GM21576 (cell line): ENCODE measurements at regions not wholly inside any gene's neighbourhood (a gene's known extent, or its start where the extent isn't known, plus 50 kb on each side); places are given as distances from the start of the nearest gene placed in this dataset.

Experiments
- ATAC-seq: cut with Tn5 transposase; IDR thresholded peaks from one replicate; pipeline ENCODE4 v1.9.1; 2021; ENCODE audit warnings: mild to moderate bottlenecking, moderate library complexity; ENCODE audit not compliant: unreplicated experiment

DNA sequence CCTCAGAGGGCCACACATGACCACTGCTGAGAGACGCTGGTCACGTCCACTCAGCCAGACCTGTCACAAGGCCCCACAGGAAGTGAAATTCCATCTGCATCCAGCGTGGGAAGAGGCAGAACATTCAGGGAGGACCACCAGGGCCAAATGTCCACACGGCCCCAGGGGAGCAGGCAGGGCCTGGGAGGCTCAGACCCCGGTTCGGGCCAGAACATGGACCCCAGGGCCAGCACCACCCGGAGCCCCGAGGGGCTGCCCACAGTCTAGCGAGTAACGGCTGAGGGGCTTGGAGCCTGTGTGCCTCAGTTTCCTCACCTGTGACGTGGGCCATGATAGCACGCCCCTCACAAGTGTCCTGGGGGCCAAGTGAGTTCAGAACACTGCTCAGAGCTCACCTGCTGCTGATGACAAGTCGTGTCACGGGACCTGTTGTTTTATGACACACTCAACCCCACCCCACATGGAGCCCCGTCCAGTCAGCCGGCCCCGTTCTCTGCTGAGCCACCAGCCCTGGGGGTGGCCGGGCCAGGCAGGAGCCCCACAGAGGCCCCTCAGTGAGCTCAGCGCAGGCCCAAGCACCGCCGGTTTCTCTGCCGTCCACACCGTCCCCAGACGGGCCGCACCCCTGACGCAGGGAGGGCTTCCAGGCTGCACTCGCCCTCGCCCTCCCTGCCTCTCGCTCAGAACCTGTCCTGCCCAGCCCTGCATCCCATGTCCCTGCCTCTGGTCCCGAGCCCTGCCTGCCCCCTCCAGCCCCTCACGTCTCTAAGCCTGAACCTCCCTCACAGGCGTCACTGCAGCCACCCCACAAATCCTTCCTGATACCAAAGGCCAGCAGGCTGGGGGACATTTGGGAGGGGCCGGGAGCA lies 79.5 kb upstream of the GALNT9 start:
- ATAC-seq, result no peak

DNA sequence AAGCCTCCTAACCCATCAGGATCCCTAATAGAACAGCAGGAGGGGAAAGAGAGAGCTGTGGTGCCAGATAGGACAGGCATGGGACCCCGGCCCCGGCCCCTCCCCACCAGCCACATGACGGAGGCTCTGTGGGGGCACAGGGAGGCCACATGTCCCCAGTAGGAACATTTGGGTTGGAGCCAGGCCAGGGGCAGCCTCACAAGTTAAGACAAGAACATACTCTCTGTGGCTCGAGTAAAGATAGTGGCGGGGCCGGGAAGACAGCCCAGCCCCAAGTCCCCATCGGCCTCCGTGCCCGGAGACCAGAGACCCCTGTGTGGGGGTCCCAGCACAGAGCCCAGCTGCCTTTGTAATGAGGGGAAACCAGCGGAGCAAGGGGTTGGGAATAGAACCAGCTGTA lies 78.6 kb upstream of the GALNT9 start:
- ATAC-seq, result no peak

DNA sequence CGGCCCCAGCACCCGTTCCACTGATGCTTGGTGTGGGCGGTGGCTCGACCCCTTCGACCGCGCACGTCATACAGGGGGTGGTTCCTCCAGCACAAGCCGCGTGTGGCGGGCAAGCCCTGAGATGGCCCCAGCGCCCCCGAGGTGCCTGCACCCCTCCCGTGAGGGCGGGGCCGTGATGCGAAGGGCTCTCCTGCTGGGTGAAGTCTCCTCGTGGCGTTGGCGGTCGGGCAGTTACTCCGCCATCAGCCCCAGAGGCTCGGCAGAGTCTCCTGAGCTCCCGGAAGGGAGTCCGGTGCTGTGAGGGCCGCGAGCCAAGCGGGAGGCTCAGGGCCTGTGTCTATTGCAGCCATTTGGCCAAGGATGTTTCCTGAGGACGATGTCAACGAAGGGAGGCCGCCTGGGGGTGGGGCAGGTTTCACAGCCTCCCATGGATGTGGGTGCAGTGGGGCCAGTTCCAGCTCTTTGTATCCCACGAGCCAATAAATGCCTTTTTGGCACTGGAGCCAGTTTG lies 78.1 kb upstream of the GALNT9 start:
- no peak for ATAC-seq

DNA sequence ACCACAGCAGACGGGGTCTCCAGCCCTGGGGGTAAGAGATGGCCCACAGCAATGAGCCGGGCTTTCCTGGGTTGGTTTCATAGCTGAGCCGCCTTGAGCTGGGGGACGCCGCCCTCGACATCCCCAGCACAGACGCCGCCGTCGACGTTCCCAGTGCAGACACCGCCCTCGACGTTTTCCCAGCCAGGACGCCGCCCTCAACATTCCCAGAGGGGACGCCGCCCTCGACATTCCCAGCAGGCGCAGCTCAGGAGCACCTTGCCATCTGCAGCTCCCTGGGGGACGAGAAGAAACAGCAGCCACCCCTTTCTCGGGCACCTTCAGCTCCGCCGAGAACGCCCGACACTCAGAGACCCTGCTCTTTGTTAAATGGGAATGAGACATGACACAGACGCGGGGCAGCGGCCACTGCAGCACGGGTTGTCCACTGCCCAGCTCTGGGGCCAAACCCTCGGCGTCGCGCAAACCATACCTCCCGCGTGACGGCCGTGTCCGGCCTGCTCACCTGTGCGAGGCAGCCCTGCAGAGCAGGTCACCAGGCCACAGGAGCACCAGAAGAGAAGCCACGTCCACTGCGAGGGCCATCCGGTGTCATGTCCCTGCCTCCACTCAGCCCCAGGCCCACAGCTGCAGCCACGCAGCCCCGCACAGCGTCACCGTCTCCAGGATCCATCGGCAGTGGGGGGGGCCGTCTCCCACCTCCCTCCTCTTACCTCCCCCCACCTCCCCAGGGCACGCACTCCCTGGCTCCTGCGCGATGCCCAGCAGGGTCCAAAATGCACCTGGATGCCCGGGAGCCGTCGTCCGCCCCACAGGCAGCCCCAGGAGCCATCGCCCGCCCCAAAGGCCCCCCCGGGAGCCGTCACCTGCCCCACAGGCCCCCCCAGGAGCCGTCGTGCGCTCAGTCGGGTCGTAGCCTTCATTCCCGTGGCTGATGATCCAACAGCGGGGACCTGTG lies 77.4 kb upstream of the GALNT9 start:
- no peak for ATAC-seq

DNA sequence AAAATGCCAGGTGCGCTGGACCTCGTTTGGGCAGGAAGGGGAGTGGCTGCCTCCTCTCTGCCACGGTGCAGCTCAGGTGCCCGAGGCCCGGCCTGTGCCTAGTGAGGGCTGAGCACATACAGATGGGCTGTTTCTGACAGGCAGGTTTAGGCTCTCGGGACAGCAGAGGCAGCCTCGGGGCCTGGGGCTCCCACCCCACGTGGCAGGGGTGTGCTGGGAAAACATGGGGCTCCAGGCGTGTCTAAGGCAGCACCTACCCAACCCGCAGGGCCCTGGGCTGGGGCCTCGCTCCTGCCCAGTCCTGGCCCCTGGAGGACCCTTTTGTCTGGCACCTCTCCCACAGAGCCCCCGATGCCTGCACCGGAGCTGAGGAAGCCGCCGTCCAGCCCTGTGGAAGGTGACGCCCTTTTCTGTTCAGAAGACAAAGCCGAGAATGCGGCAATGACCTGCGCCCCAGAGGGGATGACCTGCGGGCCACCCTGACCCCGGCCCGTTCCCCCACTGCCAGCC lies 76.4 kb upstream of the GALNT9 start:
- no peak for ATAC-seq

DNA sequence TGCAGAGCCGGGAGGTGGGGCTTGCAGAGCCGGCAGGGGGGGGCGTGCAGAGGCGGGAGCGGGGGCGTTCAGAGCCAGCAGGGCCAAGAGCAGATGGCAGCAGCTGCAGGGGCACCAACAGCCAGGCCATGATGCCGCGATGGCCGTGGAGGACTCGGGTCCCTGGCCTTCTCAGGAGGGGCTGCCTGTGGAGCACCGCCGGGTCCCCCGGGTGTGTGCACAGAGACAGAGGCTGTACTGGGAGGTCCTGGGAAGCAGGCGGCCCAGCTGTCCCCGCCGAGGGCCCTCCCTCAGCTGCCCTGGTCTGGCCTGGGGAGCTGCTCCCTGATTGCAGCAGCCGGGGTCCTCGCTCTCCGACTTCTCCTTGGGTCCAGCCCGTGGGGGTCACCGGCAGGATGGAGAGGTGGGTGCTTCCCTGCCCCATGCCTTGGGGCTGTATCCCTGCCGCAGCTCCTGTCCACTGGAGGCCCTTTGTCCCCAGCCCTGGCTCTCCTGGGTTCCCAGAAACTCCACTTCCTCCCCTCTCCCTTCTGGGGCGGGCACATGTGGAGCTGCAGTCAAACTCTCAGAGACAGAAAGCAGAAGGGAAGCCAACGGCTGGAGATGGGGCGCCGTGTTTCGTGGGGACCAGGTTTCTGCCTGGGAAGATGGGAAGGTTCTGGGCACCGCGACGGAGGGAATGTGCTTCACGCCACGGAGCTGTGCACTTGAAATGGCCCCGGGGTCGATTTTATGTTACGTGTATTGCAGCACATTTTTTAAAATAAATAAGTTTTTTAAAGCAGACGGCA lies 75.8 kb upstream of the GALNT9 start:
- no peak for ATAC-seq

DNA sequence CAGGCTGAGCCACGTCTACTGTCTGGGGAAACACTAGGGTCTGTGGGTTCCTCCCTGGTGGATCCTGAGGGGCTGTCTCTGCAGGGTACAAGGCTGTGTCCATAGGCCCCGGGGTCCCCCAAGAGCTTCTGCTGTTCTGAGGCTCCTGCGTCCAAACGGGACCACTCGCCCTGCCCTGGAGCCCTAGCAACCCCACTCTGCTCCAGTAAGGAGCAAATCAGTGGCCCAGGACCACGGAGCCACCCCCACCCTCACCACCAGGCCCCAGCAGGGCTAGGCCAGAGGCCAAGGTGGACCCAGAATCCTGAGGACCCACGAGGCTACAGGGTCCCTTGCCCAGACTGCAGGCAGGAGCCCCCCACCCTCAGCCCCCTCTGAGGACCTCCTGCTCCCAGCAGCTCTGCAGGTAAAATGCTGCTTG lies 75.1 kb upstream of the GALNT9 start:
- ATAC-seq, result no peak

DNA sequence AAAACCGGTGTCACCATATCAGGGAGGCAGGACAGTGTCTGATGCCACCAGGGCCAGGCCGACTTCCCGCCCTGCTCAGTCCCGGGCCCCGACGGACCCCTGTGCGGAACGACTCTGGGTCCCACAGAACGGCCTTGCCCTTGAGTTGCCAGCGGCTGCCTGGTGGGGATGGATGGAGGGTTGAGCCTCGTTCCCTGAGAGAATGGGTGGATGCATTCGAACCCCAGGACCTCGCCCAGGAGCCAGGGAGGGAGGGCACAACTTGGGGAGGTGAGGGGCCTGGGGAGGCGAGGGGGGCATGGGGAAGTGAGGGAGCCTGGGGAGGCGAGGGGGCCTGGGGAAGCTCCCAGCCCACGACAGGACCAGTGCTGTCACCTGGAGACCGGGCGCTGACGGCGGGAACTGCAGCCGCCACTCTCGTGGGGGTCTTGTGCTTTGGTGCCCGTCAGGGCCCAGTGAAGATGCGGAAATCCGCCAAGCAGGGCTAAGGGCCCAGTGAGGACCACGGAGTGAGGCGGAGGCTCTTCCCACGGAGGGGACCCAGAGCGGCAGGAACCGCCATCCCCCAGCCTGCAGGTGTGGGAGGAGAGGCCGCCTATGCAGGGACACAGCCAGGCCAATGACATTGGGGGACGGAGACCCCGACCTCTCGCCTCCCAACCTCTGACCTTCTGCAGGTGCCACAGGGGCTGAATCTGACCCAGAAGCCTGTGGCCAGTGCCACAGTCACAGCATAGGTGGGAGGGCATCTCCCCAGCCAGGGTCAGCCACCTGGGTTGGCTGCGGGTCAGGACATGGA lies 74.4 kb upstream of the GALNT9 start:
- ATAC-seq, result no peak

DNA sequence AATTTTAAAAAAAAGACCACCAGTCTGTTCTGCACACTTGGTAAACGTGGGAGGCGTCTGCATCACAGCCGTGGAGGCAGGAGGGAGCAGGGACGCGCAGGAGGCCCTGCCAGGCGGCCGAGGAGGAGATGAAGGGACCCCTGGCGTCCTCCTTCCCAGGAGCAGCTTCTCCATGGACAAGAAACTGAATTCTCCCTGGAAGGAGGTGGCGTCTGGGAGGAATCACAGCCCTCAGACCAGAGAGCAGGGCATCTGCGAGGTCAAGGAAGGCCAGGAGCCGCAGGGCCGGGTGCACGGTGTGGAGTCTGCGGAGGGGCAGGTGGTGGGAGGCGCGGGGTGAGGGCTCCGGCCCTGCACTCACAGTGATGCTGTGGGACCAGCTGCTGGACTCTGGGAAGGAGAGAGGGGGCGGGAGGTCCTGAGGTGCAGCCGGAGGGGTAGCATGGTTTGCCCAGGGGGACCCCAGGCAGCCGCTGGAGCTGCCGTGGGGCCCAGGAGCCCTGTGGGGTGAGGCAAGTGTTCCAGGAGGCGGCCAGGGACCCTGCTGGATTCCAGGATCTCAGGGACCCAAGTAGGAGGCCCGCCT lies 73.5 kb upstream of the GALNT9 start:
- ATAC-seq, result no peak

DNA sequence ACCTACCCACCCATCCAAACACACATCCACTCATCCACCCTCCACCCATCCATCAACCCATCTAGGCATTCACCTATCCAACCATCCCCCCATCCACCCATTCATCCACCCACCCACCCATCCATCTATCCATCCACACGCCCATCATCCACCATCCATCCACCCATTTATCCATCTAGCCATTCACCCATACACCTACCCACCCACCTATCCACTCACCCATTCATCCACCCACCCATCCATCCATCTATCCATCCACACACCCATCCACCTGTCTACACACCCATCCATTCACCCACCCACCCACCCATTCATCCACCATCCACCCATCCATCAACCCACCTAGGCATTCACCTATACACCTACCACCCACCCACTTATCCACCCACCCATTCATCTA lies 72.6 kb upstream of the GALNT9 start:
- no peak for ATAC-seq

DNA sequence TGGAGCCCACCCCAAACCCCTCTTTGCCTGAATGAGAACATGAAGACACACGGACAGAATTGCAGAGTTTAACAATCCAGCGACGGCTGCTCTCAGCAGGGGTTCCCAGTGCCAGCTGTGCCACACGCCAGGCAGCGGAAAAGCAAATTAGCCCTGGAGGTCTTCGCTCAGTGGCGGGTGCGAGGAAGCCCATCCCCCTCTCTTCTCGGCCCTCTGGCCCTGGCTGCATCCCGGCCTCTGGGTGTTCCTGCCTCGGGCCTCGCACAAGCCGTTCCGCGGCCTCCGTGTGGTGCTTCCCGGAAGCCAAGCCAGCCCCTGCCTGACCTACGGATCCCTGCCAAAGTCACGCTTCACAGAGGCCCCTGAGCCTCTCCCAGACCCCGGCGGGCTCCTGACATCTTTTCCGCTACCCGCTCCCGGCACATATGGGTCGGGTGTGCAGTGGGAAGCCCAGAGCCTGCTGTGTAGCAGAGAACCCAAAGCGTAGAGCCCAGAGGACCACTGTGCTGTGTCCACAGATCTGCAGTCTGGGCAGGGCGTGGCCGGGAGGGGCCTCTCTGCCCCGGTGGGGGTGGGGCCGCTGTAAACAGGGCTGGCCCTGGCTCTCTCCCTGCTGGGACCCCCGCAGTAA lies 70.7 kb upstream of the GALNT9 start:
- ATAC-seq, result no peak

DNA sequence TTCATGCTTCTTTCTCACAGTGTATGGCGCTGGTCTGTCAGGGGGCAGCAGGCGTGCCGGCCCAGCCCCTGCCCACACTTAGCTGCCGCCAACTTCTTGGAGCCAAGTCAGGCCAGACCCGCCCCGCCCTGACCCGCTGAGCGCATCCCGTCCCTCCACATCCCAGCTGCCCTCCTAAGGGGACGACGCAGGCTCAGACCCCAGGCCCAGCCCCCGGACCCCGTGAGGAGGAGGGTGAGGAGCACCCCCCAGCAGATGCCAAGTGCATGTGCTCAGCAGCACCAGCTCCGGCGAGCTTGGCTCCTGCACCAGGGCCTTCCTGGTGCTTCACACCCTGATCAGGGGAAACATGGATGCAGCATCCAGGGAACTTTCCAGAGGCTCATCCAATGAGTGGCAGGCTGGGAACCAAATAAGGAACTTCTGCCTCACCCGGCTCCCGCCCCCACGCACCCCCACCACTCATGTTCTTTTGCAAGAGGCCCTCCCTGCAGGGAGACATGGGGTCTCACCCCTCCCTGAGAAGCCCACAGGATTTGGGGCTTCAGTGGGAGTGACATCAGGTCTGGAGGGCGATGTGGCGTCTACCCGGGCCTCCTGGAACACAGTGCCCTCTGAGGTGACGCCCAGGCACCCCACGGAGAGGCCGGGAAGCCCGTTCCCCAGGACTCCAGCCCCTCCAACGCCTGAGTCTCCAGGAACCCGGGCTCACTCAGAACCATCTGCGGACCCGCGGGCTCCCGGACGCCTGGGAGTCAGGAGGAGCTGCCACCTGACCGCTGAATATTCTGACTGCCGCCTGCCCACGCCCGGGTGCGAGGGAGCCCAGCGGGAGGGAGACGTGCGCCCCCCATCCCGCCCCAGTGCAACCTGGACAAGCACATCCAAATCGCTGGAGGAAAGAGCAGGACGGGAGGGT lies 70.0 kb upstream of the GALNT9 start:
- ATAC-seq, result no peak

DNA sequence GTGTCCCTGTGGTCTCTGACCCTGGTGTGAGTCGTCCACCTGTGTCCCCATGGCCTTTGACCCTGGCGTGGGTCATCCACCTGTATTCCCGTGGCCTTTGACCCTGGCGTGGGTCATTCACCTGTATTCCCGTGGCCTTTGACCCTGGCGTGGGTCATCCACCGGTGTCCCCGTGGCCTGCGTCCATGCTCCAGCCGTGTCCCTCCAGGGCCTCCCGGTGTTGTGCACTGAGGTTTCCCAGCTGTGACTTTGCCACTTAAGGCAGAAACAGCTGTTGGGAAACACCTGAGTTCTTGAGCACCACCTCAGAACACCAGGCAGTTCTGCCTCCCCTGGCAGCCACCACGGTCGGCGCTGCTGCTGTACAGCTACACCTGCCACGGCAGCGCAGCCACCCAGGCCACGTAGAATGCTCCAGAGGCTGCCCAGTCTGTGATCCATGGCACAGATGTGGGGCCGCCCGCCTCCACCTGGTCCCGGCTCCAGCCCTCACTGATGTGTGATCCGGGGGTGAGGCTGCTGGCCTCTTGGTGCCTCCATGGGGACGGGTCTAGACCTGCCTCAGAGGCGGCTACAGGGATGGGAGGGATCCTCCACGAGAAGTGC lies 69.1 kb upstream of the GALNT9 start:
- no peak for ATAC-seq

DNA sequence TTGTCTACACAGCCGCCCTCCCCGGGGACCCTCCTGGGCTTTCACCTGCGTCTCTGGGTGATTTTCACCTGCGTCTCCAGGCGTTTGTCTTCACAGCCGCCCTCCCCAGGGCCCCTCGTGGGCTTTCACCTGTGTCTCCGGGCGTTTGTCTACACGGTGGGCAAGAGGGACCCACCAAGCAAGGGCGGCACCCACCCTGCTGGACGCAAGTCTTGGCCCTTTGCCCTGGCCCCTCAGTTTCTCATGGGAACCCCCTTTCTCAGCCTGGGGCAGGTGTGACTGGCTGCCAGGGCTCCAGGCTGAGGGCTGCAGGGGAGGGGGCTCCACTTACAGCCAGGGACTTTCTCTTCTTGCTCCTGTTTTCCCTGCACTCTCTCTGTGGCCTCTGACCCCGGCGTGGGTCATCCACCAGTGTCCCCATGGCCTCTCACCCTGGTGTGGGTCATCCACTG lies 68.6 kb upstream of the GALNT9 start:
- no peak for ATAC-seq

DNA sequence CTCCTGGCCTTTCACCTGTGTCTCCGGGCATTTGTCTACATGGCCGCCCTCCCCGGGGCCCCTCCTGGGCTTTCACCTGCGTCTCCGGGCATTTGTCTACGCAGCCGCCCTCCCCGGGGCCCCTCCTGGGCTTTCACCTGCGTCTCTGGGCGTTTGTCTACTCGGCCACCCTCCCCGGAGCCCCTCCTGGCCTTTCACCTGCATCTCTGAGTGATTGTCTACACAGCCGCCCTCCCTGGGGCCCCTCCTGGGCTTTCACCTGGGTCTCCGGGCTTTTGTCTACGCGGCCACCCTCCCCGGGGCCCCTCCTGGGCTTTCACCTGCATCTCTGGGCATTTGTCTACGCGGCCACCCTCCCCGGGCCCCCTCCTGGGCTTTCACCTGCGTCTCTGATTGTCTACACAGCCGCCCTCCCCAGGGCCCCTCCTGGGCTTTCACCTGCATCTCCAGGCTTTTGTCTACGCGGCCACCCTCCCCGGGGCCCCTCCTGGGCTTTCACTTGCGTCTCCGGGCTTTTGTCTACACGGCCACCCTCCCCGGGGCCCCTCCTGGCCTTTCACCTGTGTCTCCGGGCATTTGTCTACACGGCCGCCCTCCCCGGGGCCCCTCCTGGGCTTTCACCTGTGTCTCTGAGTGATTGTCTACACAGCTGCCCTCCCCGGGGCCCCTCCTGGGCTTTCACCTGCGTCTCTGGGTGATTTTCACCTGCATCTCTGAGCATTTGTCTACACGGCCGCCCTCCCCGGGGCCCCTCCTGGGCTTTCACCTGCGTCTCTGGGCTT lies 68.0 kb upstream of the GALNT9 start:
- ATAC-seq, result no peak

DNA sequence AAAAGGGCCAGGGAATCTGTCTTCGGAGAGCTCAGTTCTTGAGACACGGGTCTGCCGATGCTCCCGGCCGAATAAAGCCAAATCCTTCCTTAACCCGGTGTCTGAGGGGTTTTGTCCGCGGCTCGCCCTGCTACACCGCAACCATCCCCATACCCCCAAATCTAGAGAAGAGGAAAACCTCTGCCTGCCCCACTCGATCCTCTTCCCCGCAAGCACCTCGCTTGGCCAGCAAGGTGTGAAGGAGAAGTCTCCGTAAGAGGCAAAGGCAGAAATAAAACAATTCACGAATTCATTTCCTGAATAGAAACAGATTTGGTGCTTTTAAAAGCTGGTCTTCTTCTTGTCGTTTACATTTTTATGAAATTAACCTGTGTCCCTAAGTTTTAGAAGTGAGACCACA lies 67.3 kb upstream of the GALNT9 start:
- ATAC-seq, result no peak

DNA sequence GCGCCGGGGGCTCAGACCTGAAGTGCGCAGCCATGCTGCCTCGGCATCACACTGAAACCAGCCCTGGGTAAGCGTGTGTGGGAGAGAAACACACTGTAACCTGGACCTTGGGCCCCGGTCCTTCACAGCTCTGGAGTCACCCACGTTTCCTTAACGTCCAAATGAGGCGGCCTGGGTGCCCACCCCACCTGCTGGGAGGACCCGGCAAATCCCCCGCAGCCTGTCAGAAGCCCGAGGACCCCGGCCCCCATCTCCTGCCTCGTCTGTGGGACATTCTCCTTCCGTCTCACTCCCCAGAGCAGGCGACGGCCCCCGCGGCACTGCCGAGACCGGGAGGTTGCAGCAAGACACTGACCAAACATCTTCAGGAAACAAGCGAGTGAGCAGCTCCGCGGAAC lies 66.5 kb upstream of the GALNT9 start:
- ATAC-seq, result no peak
